Ovary (tissue), 7 donors: ENCODE measurements at regions not wholly inside any gene's neighbourhood (a gene's known extent, or its start where the extent isn't known, plus 50 kb on each side); places are given as distances from the start of the nearest gene placed in this dataset.

ENCODE experiments used
- DNase-seq, 5 donors: peaks; one replicate each; pipeline ENCODE4 v3.0.0-alpha.2; 2019 to 2020
- H3K27ac ChIP-seq, 2 donors: fragments of 200-600 bp; one replicate each; pipeline versions ENCODE4 v1.5.1 to v1.8.0; 2019 to 2022
- H3K27me3 ChIP-seq: fragments of 200-600 bp; one replicate; pipeline ENCODE4 v1.8.0; 2022
- H3K36me3 ChIP-seq: fragments of 200-600 bp; sonication (generic); one replicate; pipeline ENCODE4 v1.5.1; 2019
- H3K4me1 ChIP-seq: one replicate; pipeline ENCODE4 v1.8.1; 2013; ENCODE audit warnings: mild to moderate bottlenecking, moderate library complexity; ENCODE audit not compliant: insufficient read depth
- H3K4me3 ChIP-seq: fragments of 200-600 bp; sonication (generic); one replicate; pipeline ENCODE4 v1.5.1; 2017
- H3K9me3 ChIP-seq, 2 donors: fragments of 200-600 bp in 1 of 2; sonication (generic) in 1 of 2; one replicate each; pipeline versions ENCODE4 v1.5.1 to v1.8.1; 2013 to 2019; ENCODE audit warnings: mild to moderate bottlenecking in 1 of 2, moderate library complexity in 1 of 2
- CTCF ChIP-seq, 3 donors: fragments of 450-650 bp in 2 of 3; fragments of 200-600 bp in 1 of 3; IDR thresholded peaks; one replicate each; pipeline versions ENCODE4 v1.5.1 to v1.8.0; 2016 to 2022; ENCODE audit warnings: antibody characterized with exemption in 3 of 3, mild to moderate bottlenecking in 1 of 3
- EP300 ChIP-seq: sonication (generic); formaldehyde crosslinking; IDR thresholded peaks from one replicate; pipeline ENCODE4 v1.6.1; 2017; ENCODE audit warnings: antibody characterized with exemption
- POLR2A ChIP-seq: fragments of 450-650 bp; IDR thresholded peaks from one replicate; pipeline ENCODE4 v1.6.1; 2017; ENCODE audit warnings: antibody characterized with exemption, mild to moderate bottlenecking, moderate library complexity
- WGBS, 3 donors: extraction: QIAGEN DNeasy Blood & Tissue Kit in 1 of 3; methylation state at CpG; one replicate each; pipeline versions ENCODE4 v1.1.5 to v1.1.7; 2013 to 2017; 5-methylcytosine and 5-hydroxymethylcytosine counted together
- intact Hi-C, 4 donors: fragments of 100-400 bp; cut with DNase I; formaldehyde crosslinking; loops; one replicate each; pipeline versions ENCODE4 v1.11.0 to v1.15.1; 2022 to 2023
- donor health status: DM: no; HTN: no; CAD: no; lungs with moderate emphysema.
- donor health status: DM: no; HTN: no; CAD: no.
- donor health status: Bipolar disorder and iron deficiency.
- donor health status: DM: no; HTN: no; CAD: no.
- donor health status: DM: yes; HTN: yes; CAD: no.

- Histone ChIP-seq H3K4me1 (no peaks in the 10 kb centered on the region), H3K4me3 (no peak overlapping the region), H3K27ac (no peak overlapping the region), H3K27me3 (no peaks in the 10 kb centered on the region), H3K36me3 (no peaks in the 10 kb centered on the region), H3K9me3 (no peaks in the 10 kb centered on the region)
- whole genome bisulfite sequencing, 3 donors, result 40 to 43% (median 41%) methylated on average over 5 of the region's 5 CpGs
- TF ChIP-seq EP300, result no peak
- DNase-seq, result no peak
- intact Hi-C loops, result no loop called here
Observed at GRCh38 chr2:7899241-7899640, 782.6 kb upstream of the ID2 start.

- 70 to 77% (median 76%) methylated on average over 1 of the region's 1 CpG for WGBS, 3 donors
- no peak for TF ChIP-seq POLR2A
- TF ChIP-seq EP300, result no peak
- no peak for TF ChIP-seq CTCF (IDR thresholded peaks at IDR 0.05)
- intact Hi-C loops, result no loop called here
- H3K27ac ChIP-seq, result no peak overlapping the region
- H3K27me3 ChIP-seq, result no peaks in the 10 kb centered on the region
- no peak for DNase-seq
- no peaks in the 10 kb centered on the region for H3K4me1 ChIP-seq
- no peak overlapping the region for H3K4me3 ChIP-seq
- H3K36me3 ChIP-seq, result no peaks in the 10 kb centered on the region
- H3K9me3 ChIP-seq, result no peaks in the 10 kb centered on the region
Observed at GRCh38 chr2:7899923-7900322, 781.9 kb upstream of the ID2 start.

DNA sequence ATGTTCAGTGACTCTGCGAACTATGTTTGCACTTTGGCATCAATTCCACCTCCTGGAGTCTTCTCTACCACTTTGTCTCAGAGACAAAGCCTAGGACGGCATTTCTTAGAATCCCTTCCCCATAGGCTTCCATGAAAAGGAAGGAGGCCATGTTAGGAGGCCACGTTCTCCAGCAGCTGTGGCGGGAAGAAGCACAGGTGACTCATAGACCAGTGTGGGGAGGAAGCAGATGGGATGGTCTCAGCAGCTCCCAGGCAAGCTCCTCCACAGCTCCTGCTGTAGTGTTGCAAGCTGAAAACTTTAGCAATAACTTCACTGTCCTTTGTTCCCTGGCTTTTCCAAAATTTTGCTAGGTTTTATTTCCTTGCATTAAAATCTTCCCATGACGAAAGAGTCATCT, 781.3 kb upstream of the ID2 start:
- Histone ChIP-seq H3K27ac (no peak overlapping the region), H3K27me3 (no peaks in the 10 kb centered on the region), H3K36me3 (no peaks in the 10 kb centered on the region), H3K9me3 (no peaks in the 10 kb centered on the region), H3K4me3 (no peak overlapping the region), H3K4me1 (no peaks in the 10 kb centered on the region)
- 77 to 89% (median 88%) methylated on average over 5 of the region's 5 CpGs for WGBS, 3 donors
- TF ChIP-seq EP300 (no peak), CTCF (IDR thresholded peaks at IDR 0.05) (no peak), POLR2A (no peak)
- intact Hi-C loops, result no loop called here
- no peak for DNase-seq

- intact Hi-C loops, result no loop called here
- no peak overlapping the region for H3K27ac ChIP-seq
- H3K9me3 ChIP-seq, result no peaks in the 10 kb centered on the region
- H3K36me3 ChIP-seq, result no peaks in the 10 kb centered on the region
- no peak overlapping the region for H3K4me3 ChIP-seq
- TF ChIP-seq EP300 (no peak), POLR2A (no peak), CTCF (IDR thresholded peaks at IDR 0.05) (no peak)
- no peak for DNase-seq
- 84 to 90% (median 88%) methylated on average over 5 of the region's 5 CpGs for WGBS, 3 donors
- H3K4me1 ChIP-seq, result no peaks in the 10 kb centered on the region
- H3K27me3 ChIP-seq, result no peaks in the 10 kb centered on the region
Observed at GRCh38 chr2:7902251-7902765, 779.5 kb upstream of the ID2 start.

- H3K4me1 ChIP-seq, result no peaks in the 10 kb centered on the region
- DNase-seq, result no peak
- H3K27ac ChIP-seq, result no peak overlapping the region
- WGBS, 3 donors, result 93 to 96% (median 94%) methylated on average over 3 of the region's 3 CpGs
- TF ChIP-seq EP300 (no peak), POLR2A (no peak), CTCF (IDR thresholded peaks at IDR 0.05) (no peak)
- H3K36me3 ChIP-seq, result no peaks in the 10 kb centered on the region
- no peaks in the 10 kb centered on the region for H3K27me3 ChIP-seq
- H3K9me3 ChIP-seq, result no peaks in the 10 kb centered on the region
- no peak overlapping the region for H3K4me3 ChIP-seq
- intact Hi-C loops, result no loop called here
Observed at GRCh38 chr2:7904319-7904718, 777.5 kb upstream of the ID2 start.
